Hindlimb muscle (tissue), 1 donor: ENCODE measurements at regions not wholly inside any gene's neighbourhood (a gene's known extent, or its start where the extent isn't known, plus 50 kb on each side); places are given as distances from the start of the nearest gene placed in this dataset.

Experiments used
- DNase-seq: peaks from one replicate; pipeline ENCODE4 v3.0.0-alpha.2; 2013

GRCh38 chr1:201589186-201589585, 50.3 kb downstream of the NAV1 start:
- no peak for DNase-seq

- DNase-seq, result no peak
Observed at GRCh38 chr1:201590474-201590873, 51.5 kb downstream of the NAV1 start.

GRCh38 chr1:201591348-201591747, 52.4 kb downstream of the NAV1 start:
- DNase-seq, result no peak

GRCh38 chr1:201591981-201592380, 53.1 kb downstream of the NAV1 start:
- no peak for DNase-seq

GRCh38 chr1:201593200-201593921, 54.4 kb downstream of the NAV1 start:
- no peak for DNase-seq

GRCh38 chr1:201594575-201595245, 55.8 kb downstream of the NAV1 start:
- no peak for DNase-seq

- DNase-seq, result no peak
Observed at GRCh38 chr1:201595381-201595780, 56.5 kb downstream of the NAV1 start.

GRCh38 chr1:201596101-201596868, 57.4 kb downstream of the NAV1 start:
- DNase-seq, result no peak

GRCh38 chr1:201597551-201598230, 58.8 kb downstream of the NAV1 start:
- DNase-seq, result no peak

- DNase-seq, result no peak
Observed at GRCh38 chr1:201598396-201598795, 59.5 kb downstream of the NAV1 start.

GRCh38 chr1:201598973-201599372, 60.0 kb downstream of the NAV1 start:
- no peak for DNase-seq

- DNase-seq, result no peak
Observed at GRCh38 chr1:201599548-201599947, 60.6 kb downstream of the NAV1 start.

GRCh38 chr1:201602413-201603265, 63.7 kb downstream of the NAV1 start:
- no peak for DNase-seq

GRCh38 chr1:201603613-201604232, 64.8 kb downstream of the NAV1 start:
- DNase-seq, result no peak

GRCh38 chr1:201605385-201606010, 66.6 kb downstream of the NAV1 start:
- DNase-seq, result no peak

GRCh38 chr1:201606096-201606495, 67.2 kb downstream of the NAV1 start:
- no peak for DNase-seq

- no peak for DNase-seq
Observed at GRCh38 chr1:201606623-201607022, 67.7 kb downstream of the NAV1 start.

- no peak for DNase-seq
Observed at GRCh38 chr1:201608635-201609395, 69.9 kb downstream of the NAV1 start.

- DNase-seq, result no peak
Observed at GRCh38 chr1:201609661-201610318, 70.9 kb downstream of the NAV1 start.

- no peak for DNase-seq
Observed at GRCh38 chr1:201610858-201611257, 71.9 kb downstream of the NAV1 start.
